Dedifferentiated amniotic fluid mesenchymal stem cell (primary cell): ENCODE measurements at regions not wholly inside any gene's neighbourhood (a gene's known extent, or its start where the extent isn't known, plus 50 kb on each side); places are given as distances from the start of the nearest gene placed in this dataset.

Source experiments
- DNase-seq: peaks from one replicate; pipeline ENCODE4 v3.0.0-alpha.2; 2016; ENCODE audit errors: extremely low spot score

DNA sequence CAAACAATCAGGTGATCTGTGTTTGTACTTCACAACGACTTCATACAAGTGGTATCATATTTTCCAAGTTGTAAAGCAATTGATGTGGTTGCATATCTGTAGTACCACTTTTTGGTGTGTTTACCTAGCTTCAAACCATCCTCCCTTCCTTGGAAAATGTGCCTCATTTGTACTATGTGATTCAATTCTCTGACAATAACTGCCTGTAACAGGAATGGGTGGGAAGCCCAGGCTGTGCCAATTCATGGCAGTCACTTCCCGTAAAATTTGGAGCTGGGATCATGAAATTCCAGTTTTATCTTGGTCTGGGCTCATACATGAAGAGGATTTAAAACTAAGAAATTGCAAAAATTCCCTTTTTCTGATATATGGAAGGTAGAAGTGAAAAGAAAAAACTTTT, 250.1 kb downstream of the DIO2 start:
- DNase-seq, result no peak

DNA sequence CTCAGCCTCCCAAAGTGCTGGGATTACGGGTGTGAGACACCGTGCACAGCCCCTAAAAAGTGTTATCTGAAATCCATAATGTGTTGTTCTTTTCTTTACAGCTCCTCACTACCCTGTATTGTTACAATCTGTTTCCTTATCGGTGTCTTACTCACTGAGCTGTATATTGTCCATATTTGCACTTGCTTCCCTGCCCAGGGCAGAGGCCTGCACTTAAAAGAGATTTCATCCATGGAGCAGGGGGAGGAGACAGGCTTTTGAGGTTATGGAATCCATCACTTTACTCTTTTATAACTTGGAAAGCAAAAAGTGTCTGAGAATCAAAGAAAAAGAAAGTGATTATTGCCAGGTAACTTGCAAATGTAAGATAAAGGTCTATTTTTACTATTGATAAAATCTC, 251.0 kb downstream of the DIO2 start:
- DNase-seq, result no peak

- no peak for DNase-seq
Measured at GRCh38 chr14:79951572-79951971, 259.7 kb downstream of the DIO2 start.

DNA sequence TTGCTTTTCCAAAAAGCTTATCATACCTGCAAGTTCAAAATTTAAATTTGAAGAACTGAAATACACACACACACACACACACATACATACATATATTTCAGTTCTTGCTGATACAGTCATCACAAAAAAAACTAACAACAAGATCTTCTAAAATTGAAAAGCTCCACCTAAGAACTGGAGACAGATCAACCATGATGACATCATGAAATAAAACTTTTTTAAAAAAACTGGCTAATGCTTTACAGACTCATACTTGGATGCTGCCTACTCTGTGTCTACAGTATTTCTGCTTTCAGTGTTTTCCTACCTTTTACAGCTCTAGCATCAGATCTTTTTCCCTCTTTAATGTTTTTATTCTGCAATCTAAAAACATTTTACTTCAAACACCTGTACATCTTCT, 261.4 kb downstream of the DIO2 start:
- no peak for DNase-seq

GRCh38 chr14:79947440-79948054, 263.8 kb downstream of the DIO2 start:
- no peak for DNase-seq

DNA sequence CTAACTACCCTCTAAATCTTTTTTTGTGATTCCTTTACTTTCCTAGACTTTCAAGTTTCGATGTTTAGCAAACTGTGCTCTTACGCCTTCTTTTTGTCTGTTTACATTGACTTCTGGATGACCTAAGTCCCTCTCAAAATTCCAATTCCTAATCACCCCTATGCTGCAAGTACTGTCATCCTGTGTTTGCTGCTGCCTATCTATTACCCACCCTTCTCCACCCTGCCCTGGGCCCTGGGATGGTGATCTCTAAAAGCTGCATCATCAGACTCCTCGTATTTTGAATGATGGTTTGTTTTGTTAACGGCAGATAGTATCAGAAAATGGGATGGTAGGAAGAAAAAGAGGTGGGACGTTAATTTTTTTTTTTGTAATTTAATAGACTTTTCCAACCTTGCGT, 272.1 kb downstream of the DIO2 start:
- DNase-seq, result no peak

DNA sequence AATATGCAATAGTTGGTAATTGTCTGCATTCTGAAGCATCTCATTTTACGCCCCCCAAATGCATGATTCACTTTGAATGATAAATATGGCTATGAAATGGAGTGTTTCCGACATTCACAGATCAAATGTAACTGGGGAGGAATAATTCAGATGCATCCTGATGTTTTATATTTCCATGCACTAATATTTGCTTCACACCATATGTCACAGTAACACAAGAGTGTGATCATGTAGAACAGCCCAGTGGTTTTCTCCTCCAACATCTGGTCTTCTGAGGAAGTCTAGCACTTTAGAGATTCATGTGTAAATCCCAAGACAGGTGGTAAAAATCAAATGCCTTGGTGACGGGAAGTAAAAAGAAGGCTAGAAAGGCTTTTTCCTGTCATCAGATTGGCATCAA, 273.1 kb downstream of the DIO2 start:
- DNase-seq, result no peak

GRCh38 chr14:79937433-79937832, 273.9 kb downstream of the DIO2 start:
- no peak for DNase-seq

- no peak for DNase-seq
Measured at GRCh38 chr14:79924551-79924950, 286.8 kb downstream of the DIO2 start.

- DNase-seq, result no peak
Measured at GRCh38 chr14:79920180-79920692, 291.1 kb downstream of the DIO2 start.
